HG02623 (cell line): ENCODE measurements at regions not wholly inside any gene's neighbourhood (a gene's known extent, or its start where the extent isn't known, plus 50 kb on each side); places are given as distances from the start of the nearest gene placed in this dataset.
"Not testable (repeated sequence)": the region's sequence is repeated elsewhere in the genome, so short reads cannot be mapped to it uniquely, and the experiment has no call there.

Source experiments
- ATAC-seq: cut with Tn5 transposase; IDR thresholded peaks from one replicate; pipeline ENCODE4 v1.9.1; 2021; ENCODE audit warnings: moderate library complexity; ENCODE audit not compliant: unreplicated experiment

GRCh38 chr5:105882956-105883481 is 1787.7 kb downstream of the EFNA5 start:
- no peak for ATAC-seq

GRCh38 chr5:105878402-105878801 is 1792.3 kb downstream of the EFNA5 start:
- ATAC-seq, result no peak

GRCh38 chr5:105877592-105877991 is 1793.1 kb downstream of the EFNA5 start:
- ATAC-seq, result no peak

- no peak for ATAC-seq
Measured at GRCh38 chr5:105874316-105874715, 1796.4 kb downstream of the EFNA5 start.

- no peak for ATAC-seq
Measured at GRCh38 chr5:105872569-105873270, 1798.0 kb downstream of the EFNA5 start.

GRCh38 chr5:105868038-105868780 is 1802.5 kb downstream of the EFNA5 start:
- ATAC-seq, result no peak

- no peak for ATAC-seq
Measured at GRCh38 chr5:105865834-105866233, 1804.9 kb downstream of the EFNA5 start.

- ATAC-seq, result not testable (repeated sequence)
Measured at GRCh38 chr5:105859350-105859749, 1811.4 kb downstream of the EFNA5 start.

- no peak for ATAC-seq
Measured at GRCh38 chr5:105849701-105850100, 1821.0 kb downstream of the EFNA5 start.

- ATAC-seq, result no peak
Measured at GRCh38 chr5:105840800-105841199, 1829.9 kb downstream of the EFNA5 start.

GRCh38 chr5:105836887-105837286 is 1833.8 kb downstream of the EFNA5 start:
- ATAC-seq, result no peak

GRCh38 chr5:105836268-105836667 is 1834.5 kb downstream of the EFNA5 start:
- ATAC-seq, result no peak

GRCh38 chr5:105828821-105829220 is 1841.9 kb downstream of the EFNA5 start:
- ATAC-seq, result no peak

- no peak for ATAC-seq
Measured at GRCh38 chr5:105821800-105822199, 1848.9 kb downstream of the EFNA5 start.

GRCh38 chr5:105817914-105818313 is 1852.8 kb downstream of the EFNA5 start:
- no peak for ATAC-seq

GRCh38 chr5:105817416-105817815 is 1853.3 kb downstream of the EFNA5 start:
- no peak for ATAC-seq

GRCh38 chr5:105816961-105817360 is 1853.8 kb downstream of the EFNA5 start:
- ATAC-seq, result no peak

- no peak for ATAC-seq
Measured at GRCh38 chr5:105812304-105812703, 1858.4 kb downstream of the EFNA5 start.

- ATAC-seq, result no peak
Measured at GRCh38 chr5:105807951-105808350, 1862.8 kb downstream of the EFNA5 start.

- no peak for ATAC-seq
Measured at GRCh38 chr5:105807290-105807689, 1863.4 kb downstream of the EFNA5 start.

- ATAC-seq, result no peak
Measured at GRCh38 chr5:105806596-105806995, 1864.1 kb downstream of the EFNA5 start.

- no peak for ATAC-seq
Measured at GRCh38 chr5:105803431-105803830, 1867.3 kb downstream of the EFNA5 start.
